K562 (cell line): ENCODE measurements at regions not wholly inside any gene's neighbourhood (a gene's known extent, or its start where the extent isn't known, plus 50 kb on each side); places are given as distances from the start of the nearest gene placed in this dataset.
A peak's percentile ranks its signal among the peaks of the same experiment; 100 is the strongest.

Experiments
- KDM2B ChIP-seq: fragments of 250-450 bp; sonication (Bioruptor Pico); IDR thresholded peaks from 2 replicates; pipeline ENCODE4 v1.8.0; 2021; ENCODE audit warnings: mild to moderate bottlenecking, moderate library complexity
- KLF10 ChIP-seq: fragments of 250-450 bp; sonication (Bioruptor Pico); IDR thresholded peaks from 2 replicates; pipeline ENCODE4 v1.6.1; 2021; ENCODE audit warnings: matching md5 sums
- MAFG ChIP-seq: fragments of 450-650 bp; conservative IDR thresholded peaks from 2 replicates; pipeline ENCODE4 v1.6.1; 2016; ENCODE audit warnings: missing genetic modification characterization, missing compliant biosample characterization
- TOE1 ChIP-seq, 2 experiments: fragments of 450-650 bp in 1 of 2; sonication (generic) in 1 of 2; formaldehyde crosslinking in 1 of 2; IDR thresholded peaks; 2 replicates each; pipeline versions ENCODE4 v1.7.1 to v1.8.0; 2016 to 2022; ENCODE audit warnings: borderline replicate concordance in 2 of 2, mild to moderate bottlenecking in 2 of 2, antibody characterized with exemption in 1 of 2, inconsistent platforms in 1 of 2, low read depth in 1 of 2, missing genetic modification reagents in 1 of 2, moderate library complexity in 1 of 2
- ZBTB1 ChIP-seq: sonication (generic); formaldehyde crosslinking; IDR thresholded peaks from 2 replicates; pipeline ENCODE4 v1.8.1; 2023; ENCODE audit warnings: missing genetic modification reagents, low read depth, mild to moderate bottlenecking, borderline replicate concordance
- ZNF263 ChIP-seq: sonication (generic); formaldehyde crosslinking; IDR thresholded peaks from 2 replicates; pipeline ENCODE4 v1.8.0; 2022; ENCODE audit warnings: mild to moderate bottlenecking, missing genetic modification reagents, borderline replicate concordance
- ZNF398 ChIP-seq: fragments of 250-450 bp; sonication (Bioruptor Pico); IDR thresholded peaks from 2 replicates; pipeline ENCODE4 v1.8.0; 2021; ENCODE audit warnings: moderate library complexity, mild to moderate bottlenecking, inconsistent platforms
- TF ChIP-seq, protein P1 (sequence below): fragments of 450-650 bp; IDR thresholded peaks from 2 replicates; pipeline ENCODE4 v1.6.1; 2016; ENCODE audit warnings: mild to moderate bottlenecking, moderate library complexity
- TF ChIP-seq, protein P2 (sequence below): sonication (generic); formaldehyde crosslinking; IDR thresholded peaks from 2 replicates; pipeline ENCODE4 v1.8.1; 2023; ENCODE audit warnings: mild to moderate bottlenecking, missing genetic modification reagents

DNA sequence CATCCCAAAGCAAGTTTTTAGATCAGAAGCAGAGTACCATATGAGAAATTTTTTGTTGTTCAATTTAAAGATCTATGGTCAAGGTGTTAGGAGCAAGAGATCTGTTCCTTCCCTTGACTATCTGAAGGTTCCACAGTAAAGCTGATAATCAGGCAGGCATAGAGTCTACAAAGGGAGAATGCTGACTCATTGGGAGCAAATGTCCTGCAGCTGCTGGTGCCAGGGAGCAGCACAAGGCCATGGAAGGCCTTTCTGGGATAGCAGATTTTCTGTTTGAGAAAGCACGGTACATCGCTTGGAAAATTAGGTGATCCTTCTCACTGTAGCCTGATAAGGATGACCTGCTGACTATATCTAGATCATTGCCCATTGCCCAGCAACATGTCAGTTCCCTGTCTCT, 210.1 kb upstream of the C1orf87 start (continued):
- TF ChIP-seq, protein P1, sequence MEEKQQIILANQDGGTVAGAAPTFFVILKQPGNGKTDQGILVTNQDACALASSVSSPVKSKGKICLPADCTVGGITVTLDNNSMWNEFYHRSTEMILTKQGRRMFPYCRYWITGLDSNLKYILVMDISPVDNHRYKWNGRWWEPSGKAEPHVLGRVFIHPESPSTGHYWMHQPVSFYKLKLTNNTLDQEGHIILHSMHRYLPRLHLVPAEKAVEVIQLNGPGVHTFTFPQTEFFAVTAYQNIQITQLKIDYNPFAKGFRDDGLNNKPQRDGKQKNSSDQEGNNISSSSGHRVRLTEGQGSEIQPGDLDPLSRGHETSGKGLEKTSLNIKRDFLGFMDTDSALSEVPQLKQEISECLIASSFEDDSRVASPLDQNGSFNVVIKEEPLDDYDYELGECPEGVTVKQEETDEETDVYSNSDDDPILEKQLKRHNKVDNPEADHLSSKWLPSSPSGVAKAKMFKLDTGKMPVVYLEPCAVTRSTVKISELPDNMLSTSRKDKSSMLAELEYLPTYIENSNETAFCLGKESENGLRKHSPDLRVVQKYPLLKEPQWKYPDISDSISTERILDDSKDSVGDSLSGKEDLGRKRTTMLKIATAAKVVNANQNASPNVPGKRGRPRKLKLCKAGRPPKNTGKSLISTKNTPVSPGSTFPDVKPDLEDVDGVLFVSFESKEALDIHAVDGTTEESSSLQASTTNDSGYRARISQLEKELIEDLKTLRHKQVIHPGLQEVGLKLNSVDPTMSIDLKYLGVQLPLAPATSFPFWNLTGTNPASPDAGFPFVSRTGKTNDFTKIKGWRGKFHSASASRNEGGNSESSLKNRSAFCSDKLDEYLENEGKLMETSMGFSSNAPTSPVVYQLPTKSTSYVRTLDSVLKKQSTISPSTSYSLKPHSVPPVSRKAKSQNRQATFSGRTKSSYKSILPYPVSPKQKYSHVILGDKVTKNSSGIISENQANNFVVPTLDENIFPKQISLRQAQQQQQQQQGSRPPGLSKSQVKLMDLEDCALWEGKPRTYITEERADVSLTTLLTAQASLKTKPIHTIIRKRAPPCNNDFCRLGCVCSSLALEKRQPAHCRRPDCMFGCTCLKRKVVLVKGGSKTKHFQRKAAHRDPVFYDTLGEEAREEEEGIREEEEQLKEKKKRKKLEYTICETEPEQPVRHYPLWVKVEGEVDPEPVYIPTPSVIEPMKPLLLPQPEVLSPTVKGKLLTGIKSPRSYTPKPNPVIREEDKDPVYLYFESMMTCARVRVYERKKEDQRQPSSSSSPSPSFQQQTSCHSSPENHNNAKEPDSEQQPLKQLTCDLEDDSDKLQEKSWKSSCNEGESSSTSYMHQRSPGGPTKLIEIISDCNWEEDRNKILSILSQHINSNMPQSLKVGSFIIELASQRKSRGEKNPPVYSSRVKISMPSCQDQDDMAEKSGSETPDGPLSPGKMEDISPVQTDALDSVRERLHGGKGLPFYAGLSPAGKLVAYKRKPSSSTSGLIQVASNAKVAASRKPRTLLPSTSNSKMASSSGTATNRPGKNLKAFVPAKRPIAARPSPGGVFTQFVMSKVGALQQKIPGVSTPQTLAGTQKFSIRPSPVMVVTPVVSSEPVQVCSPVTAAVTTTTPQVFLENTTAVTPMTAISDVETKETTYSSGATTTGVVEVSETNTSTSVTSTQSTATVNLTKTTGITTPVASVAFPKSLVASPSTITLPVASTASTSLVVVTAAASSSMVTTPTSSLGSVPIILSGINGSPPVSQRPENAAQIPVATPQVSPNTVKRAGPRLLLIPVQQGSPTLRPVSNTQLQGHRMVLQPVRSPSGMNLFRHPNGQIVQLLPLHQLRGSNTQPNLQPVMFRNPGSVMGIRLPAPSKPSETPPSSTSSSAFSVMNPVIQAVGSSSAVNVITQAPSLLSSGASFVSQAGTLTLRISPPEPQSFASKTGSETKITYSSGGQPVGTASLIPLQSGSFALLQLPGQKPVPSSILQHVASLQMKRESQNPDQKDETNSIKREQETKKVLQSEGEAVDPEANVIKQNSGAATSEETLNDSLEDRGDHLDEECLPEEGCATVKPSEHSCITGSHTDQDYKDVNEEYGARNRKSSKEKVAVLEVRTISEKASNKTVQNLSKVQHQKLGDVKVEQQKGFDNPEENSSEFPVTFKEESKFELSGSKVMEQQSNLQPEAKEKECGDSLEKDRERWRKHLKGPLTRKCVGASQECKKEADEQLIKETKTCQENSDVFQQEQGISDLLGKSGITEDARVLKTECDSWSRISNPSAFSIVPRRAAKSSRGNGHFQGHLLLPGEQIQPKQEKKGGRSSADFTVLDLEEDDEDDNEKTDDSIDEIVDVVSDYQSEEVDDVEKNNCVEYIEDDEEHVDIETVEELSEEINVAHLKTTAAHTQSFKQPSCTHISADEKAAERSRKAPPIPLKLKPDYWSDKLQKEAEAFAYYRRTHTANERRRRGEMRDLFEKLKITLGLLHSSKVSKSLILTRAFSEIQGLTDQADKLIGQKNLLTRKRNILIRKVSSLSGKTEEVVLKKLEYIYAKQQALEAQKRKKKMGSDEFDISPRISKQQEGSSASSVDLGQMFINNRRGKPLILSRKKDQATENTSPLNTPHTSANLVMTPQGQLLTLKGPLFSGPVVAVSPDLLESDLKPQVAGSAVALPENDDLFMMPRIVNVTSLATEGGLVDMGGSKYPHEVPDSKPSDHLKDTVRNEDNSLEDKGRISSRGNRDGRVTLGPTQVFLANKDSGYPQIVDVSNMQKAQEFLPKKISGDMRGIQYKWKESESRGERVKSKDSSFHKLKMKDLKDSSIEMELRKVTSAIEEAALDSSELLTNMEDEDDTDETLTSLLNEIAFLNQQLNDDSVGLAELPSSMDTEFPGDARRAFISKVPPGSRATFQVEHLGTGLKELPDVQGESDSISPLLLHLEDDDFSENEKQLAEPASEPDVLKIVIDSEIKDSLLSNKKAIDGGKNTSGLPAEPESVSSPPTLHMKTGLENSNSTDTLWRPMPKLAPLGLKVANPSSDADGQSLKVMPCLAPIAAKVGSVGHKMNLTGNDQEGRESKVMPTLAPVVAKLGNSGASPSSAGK: no peak
- TF ChIP-seq KLF10 (no peak), TOE1 (IDR thresholded peaks at IDR 0.05; ENCODE audit: borderline replicate concordance) (no peak), TOE1 (CRISPR knock-in tag; IDR thresholded peaks at IDR 0.05; ENCODE audit: borderline replicate concordance, low read depth) (no peak), KDM2B (CRISPR knock-in tag) (no peak), ZNF398 (CRISPR knock-in tag) (no peak), ZNF263 (CRISPR knock-in tag) (no peak), MAFG (tag) (0 out of 2 replicates have a peak, but pooled peaks have one; percentile 29), ZBTB1 (no peak)
- TF ChIP-seq, protein P2, sequence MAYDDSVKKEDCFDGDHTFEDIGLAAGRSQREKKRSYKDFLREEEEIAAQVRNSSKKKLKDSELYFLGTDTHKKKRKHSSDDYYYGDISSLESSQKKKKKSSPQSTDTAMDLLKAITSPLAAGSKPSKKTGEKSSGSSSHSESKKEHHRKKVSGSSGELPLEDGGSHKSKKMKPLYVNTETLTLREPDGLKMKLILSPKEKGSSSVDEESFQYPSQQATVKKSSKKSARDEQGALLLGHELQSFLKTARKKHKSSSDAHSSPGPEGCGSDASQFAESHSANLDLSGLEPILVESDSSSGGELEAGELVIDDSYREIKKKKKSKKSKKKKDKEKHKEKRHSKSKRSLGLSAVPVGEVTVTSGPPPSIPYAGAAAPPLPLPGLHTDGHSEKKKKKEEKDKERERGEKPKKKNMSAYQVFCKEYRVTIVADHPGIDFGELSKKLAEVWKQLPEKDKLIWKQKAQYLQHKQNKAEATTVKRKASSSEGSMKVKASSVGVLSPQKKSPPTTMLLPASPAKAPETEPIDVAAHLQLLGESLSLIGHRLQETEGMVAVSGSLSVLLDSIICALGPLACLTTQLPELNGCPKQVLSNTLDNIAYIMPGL (CRISPR knock-in tag): no peak
